SK-N-SH treated with all-trans-retinoic acid at 6 μM for 48 hours (cell line): ENCODE measurements at regions not wholly inside any gene's neighbourhood (a gene's known extent, or its start where the extent isn't known, plus 50 kb on each side); places are given as distances from the start of the nearest gene placed in this dataset.
"Not testable (repeated sequence)": the region's sequence is repeated elsewhere in the genome, so short reads cannot be mapped to it uniquely, and the experiment has no call there.

Experiments
- ESRRG ChIP-seq: fragments of 250-450 bp; sonication (Bioruptor Pico); IDR thresholded peaks from 2 replicates; pipeline ENCODE4 v1.6.1; 2021; ENCODE audit warnings: mild to moderate bottlenecking
- PPARA ChIP-seq: fragments of 250-450 bp; sonication (Bioruptor Pico); IDR thresholded peaks from 2 replicates; pipeline ENCODE4 v1.5.0; 2020; ENCODE audit warnings: mild to moderate bottlenecking, borderline replicate concordance
- SNAI2 ChIP-seq: fragments of 250-450 bp; sonication (Bioruptor Pico); IDR thresholded peaks from 2 replicates; pipeline ENCODE4 v1.5.0; 2020; ENCODE audit warnings: mild to moderate bottlenecking, moderate library complexity
- TCF4 ChIP-seq: fragments of 250-450 bp; sonication (Bioruptor Pico); IDR thresholded peaks from 2 replicates; pipeline ENCODE4 v1.8.0; 2021; ENCODE audit warnings: mild to moderate bottlenecking, moderate library complexity, borderline replicate concordance
- ZC3H10 ChIP-seq: fragments of 250-450 bp; sonication (Bioruptor Pico); IDR thresholded peaks from 2 replicates; pipeline ENCODE4 v1.5.1; 2021; ENCODE audit warnings: mild to moderate bottlenecking, moderate library complexity
- ZNF8 ChIP-seq: fragments of 450-650 bp; formaldehyde crosslinking; IDR thresholded peaks from 2 replicates; pipeline ENCODE4 v1.5.0; 2020; ENCODE audit warnings: mild to moderate bottlenecking, moderate library complexity
- TF ChIP-seq, protein P1 (sequence below): fragments of 250-450 bp; sonication (Bioruptor Pico); IDR thresholded peaks from 2 replicates; pipeline ENCODE4 v1.8.0; 2020; ENCODE audit warnings: mild to moderate bottlenecking, moderate library complexity, borderline replicate concordance
- TF ChIP-seq, protein P2 (sequence below): fragments of 250-450 bp; sonication (Bioruptor Pico); IDR thresholded peaks from 2 replicates; pipeline ENCODE4 v1.5.1; 2020; ENCODE audit warnings: low read depth, mild to moderate bottlenecking, moderate library complexity

- TF ChIP-seq, protein P1, sequence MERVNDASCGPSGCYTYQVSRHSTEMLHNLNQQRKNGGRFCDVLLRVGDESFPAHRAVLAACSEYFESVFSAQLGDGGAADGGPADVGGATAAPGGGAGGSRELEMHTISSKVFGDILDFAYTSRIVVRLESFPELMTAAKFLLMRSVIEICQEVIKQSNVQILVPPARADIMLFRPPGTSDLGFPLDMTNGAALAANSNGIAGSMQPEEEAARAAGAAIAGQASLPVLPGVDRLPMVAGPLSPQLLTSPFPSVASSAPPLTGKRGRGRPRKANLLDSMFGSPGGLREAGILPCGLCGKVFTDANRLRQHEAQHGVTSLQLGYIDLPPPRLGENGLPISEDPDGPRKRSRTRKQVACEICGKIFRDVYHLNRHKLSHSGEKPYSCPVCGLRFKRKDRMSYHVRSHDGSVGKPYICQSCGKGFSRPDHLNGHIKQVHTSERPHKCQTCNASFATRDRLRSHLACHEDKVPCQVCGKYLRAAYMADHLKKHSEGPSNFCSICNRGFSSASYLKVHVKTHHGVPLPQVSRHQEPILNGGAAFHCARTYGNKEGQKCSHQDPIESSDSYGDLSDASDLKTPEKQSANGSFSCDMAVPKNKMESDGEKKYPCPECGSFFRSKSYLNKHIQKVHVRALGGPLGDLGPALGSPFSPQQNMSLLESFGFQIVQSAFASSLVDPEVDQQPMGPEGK (CRISPR knock-in tag), result not testable (repeated sequence)
- TF ChIP-seq ESRRG (CRISPR knock-in tag); PPARA (CRISPR knock-in tag); SNAI2 (CRISPR knock-in tag); ZNF8; TCF4 (CRISPR knock-in tag); ZC3H10: not testable (repeated sequence)
- TF ChIP-seq, protein P2, sequence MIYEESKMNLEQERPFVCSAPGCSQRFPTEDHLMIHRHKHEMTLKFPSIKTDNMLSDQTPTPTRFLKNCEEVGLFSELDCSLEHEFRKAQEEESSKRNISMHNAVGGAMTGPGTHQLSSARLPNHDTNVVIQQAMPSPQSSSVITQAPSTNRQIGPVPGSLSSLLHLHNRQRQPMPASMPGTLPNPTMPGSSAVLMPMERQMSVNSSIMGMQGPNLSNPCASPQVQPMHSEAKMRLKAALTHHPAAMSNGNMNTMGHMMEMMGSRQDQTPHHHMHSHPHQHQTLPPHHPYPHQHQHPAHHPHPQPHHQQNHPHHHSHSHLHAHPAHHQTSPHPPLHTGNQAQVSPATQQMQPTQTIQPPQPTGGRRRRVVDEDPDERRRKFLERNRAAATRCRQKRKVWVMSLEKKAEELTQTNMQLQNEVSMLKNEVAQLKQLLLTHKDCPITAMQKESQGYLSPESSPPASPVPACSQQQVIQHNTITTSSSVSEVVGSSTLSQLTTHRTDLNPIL (CRISPR knock-in tag), result not testable (repeated sequence)
Observed at GRCh38 chrX:90737555-90737954, 697.1 kb upstream of the PABPC5 start.
